H1 (cell line): ENCODE measurements at regions not wholly inside any gene's neighbourhood (a gene's known extent, or its start where the extent isn't known, plus 50 kb on each side); places are given as distances from the start of the nearest gene placed in this dataset.

ENCODE experiments used
- CTCF ChIA-PET: fragments of 300-600 bp; sonication (Branson Sonifier 250); formaldehyde crosslinking; loops from one replicate; lab custom pipeline; 2021; ENCODE audit not compliant: partially characterized antibody; lab: Charles Lee
- POLR2A ChIA-PET: fragments of 300-600 bp; sonication (Branson Sonifier 250); formaldehyde crosslinking; loops from one replicate; lab custom pipeline; 2021; ENCODE audit warnings: inconsistent platforms; ENCODE audit not compliant: partially characterized antibody; lab: Charles Lee
- DNase-seq, 2 experiments: peaks; one replicate each; pipeline versions ENCODE4 v3.0.0 to v3.0.0-alpha.2; 2010 to 2022; ENCODE audit warnings: low spot score in 2 of 2, low read depth in 1 of 2, mixed read lengths in 1 of 2
- FAIRE-seq: peaks from 2 replicates; lab custom pipeline; 2011; peaks lifted over from hg19 to GRCh38; lab: Jason Lieb, UNC
- H2AFZ ChIP-seq: 2 replicates; pipeline ENCODE4 v1.8.1; 2012; ENCODE audit warnings: low read length, inconsistent platforms
- H2AK5ac ChIP-seq: 2 replicates; pipeline ENCODE4 v1.6.1; 2013; ENCODE audit warnings: low read depth, low read length
- H2BK120ac ChIP-seq: replicated peaks from 2 replicates; pipeline ENCODE3; 2013; ENCODE audit warnings: low read depth, low read length, inconsistent platforms
- H2BK12ac ChIP-seq: 2 replicates; pipeline ENCODE4 v1.6.1; 2013; ENCODE audit warnings: low read depth, low read length
- H2BK15ac ChIP-seq: 2 replicates; pipeline ENCODE4 v1.6.1; 2013; ENCODE audit warnings: low read length
- H2BK20ac ChIP-seq: 2 replicates; pipeline ENCODE4 v1.6.1; 2013; ENCODE audit warnings: low read length
- H2BK5ac ChIP-seq: 2 replicates; pipeline ENCODE4 v1.6.1; 2013; ENCODE audit warnings: low read depth, low read length
- H3K14ac ChIP-seq: 2 replicates; pipeline ENCODE4 v1.6.1; 2013; ENCODE audit warnings: inconsistent platforms; ENCODE audit not compliant: insufficient read length
- H3K18ac ChIP-seq: 2 replicates; pipeline ENCODE4 v1.6.1; 2013; ENCODE audit warnings: low read length; ENCODE audit errors: extremely low read depth
- H3K23ac ChIP-seq: 2 replicates; pipeline ENCODE4 v1.6.1; 2013; ENCODE audit warnings: inconsistent platforms; ENCODE audit not compliant: insufficient read length
- H3K23me2 ChIP-seq: 2 replicates; pipeline ENCODE4 v1.6.1; 2013; ENCODE audit warnings: low read depth, low read length
- H3K27ac ChIP-seq: 2 replicates; pipeline ENCODE4 v1.6.1; 2011; ENCODE audit warnings: low read depth, low read length, inconsistent platforms
- H3K27me3 ChIP-seq, 4 experiments: replicated peaks in 1 of 4; 1 replicate in 1 of 4; 2 replicates in 3 of 4; pipeline versions ENCODE4 v1.6.1 to v1.8.1; 2011 to 2013; ENCODE audit warnings: low read length in 3 of 4, mild to moderate bottlenecking in 3 of 4, inconsistent platforms in 2 of 4, mixed read lengths in 2 of 4, moderate library complexity in 1 of 4; ENCODE audit not compliant: control insufficient read depth in 3 of 4, insufficient read depth in 3 of 4; ENCODE audit errors: extremely low read depth in 1 of 4
- H3K36me3 ChIP-seq, 4 experiments: 2 replicates each; pipeline versions ENCODE4 v1.6.1 to v1.8.1; 2011 to 2013; ENCODE audit warnings: mild to moderate bottlenecking in 4 of 4, low read length in 3 of 4, moderate library complexity in 2 of 4, control low read depth in 1 of 4, inconsistent platforms in 1 of 4; ENCODE audit not compliant: insufficient read depth in 4 of 4, control insufficient read depth in 2 of 4
- H3K4ac ChIP-seq: replicated peaks from 2 replicates; pipeline ENCODE3; 2013; ENCODE audit warnings: low read length, low read depth, mixed read lengths, inconsistent platforms; ENCODE audit not compliant: insufficient read length
- H3K4me1 ChIP-seq, 4 experiments: replicated peaks in 1 of 4; 1 replicate in 1 of 4; 2 replicates in 3 of 4; pipeline versions ENCODE4 v1.6.1 to v1.8.1; 2011 to 2013; ENCODE audit warnings: low read length in 3 of 4, inconsistent platforms in 2 of 4, mixed read lengths in 1 of 4; ENCODE audit not compliant: insufficient read depth in 4 of 4, control insufficient read depth in 3 of 4
- H3K4me2 ChIP-seq, 2 experiments: 2 replicates each; pipeline versions ENCODE4 v1.6.1 to v1.8.1; 2011 to 2013; ENCODE audit warnings: low read depth in 2 of 2, low read length in 2 of 2, control low read depth in 1 of 2, inconsistent platforms in 1 of 2, mild to moderate bottlenecking in 1 of 2; ENCODE audit not compliant: insufficient read depth in 1 of 2
- H3K4me3 ChIP-seq, 4 experiments: fragments of 200-600, 300-600 bp in 1 of 4; sonication (generic), shearing (Covaris generic), sonication (Bioruptor Twin) in 1 of 4; 2 replicates each; pipeline versions ENCODE4 v1.5.1 to v1.8.1; 2011 to 2016; ENCODE audit warnings: low read length in 4 of 4, low read depth in 3 of 4, control low read depth in 2 of 4, inconsistent platforms in 2 of 4, mild to moderate bottlenecking in 2 of 4, mixed read lengths in 1 of 4, moderate library complexity in 1 of 4; ENCODE audit not compliant: insufficient read depth in 2 of 4; ENCODE audit errors: extremely low read depth in 1 of 4
- H3K56ac ChIP-seq: replicated peaks from 2 replicates; pipeline ENCODE3; 2013; ENCODE audit warnings: low read depth, mild to moderate bottlenecking, mixed read lengths, low read length, inconsistent platforms; ENCODE audit not compliant: insufficient read length
- H3K79me1 ChIP-seq: 2 replicates; pipeline ENCODE4 v1.6.1; 2013; ENCODE audit warnings: low read depth, low read length, control low read depth
- H3K79me2 ChIP-seq, 2 experiments: 2 replicates each; pipeline versions ENCODE4 v1.6.1 to v1.8.1; 2012 to 2013; ENCODE audit warnings: low read length in 2 of 2, mild to moderate bottlenecking in 2 of 2, inconsistent platforms in 1 of 2; ENCODE audit not compliant: insufficient read depth in 2 of 2, control insufficient read depth in 1 of 2
- H3K9ac ChIP-seq, 4 experiments: replicated peaks in 1 of 4; 1 replicate in 1 of 4; 2 replicates in 3 of 4; pipeline versions ENCODE4 v1.6.1 to v1.8.1; 2011 to 2013; ENCODE audit warnings: low read depth in 3 of 4, low read length in 3 of 4, control low read depth in 2 of 4, mild to moderate bottlenecking in 2 of 4, moderate library complexity in 2 of 4, inconsistent platforms in 1 of 4; ENCODE audit errors: extremely low read depth in 1 of 4
- H3K9me3 ChIP-seq, 2 experiments: 2 replicates each; pipeline versions ENCODE4 v1.6.1 to v1.8.1; 2012 to 2013; ENCODE audit warnings: mild to moderate bottlenecking in 2 of 2, moderate library complexity in 2 of 2, control low read depth in 1 of 2, inconsistent platforms in 1 of 2, low read depth in 1 of 2, low read length in 1 of 2, mixed read lengths in 1 of 2; ENCODE audit not compliant: insufficient read depth in 2 of 2
- H4K20me1 ChIP-seq, 2 experiments: replicated peaks in 1 of 2; 2 replicates each; pipeline versions ENCODE3 to v1.8.1; 2011 to 2013; ENCODE audit warnings: inconsistent platforms in 2 of 2, low read length in 2 of 2, mild to moderate bottlenecking in 1 of 2; ENCODE audit not compliant: insufficient read depth in 2 of 2, control insufficient read depth in 1 of 2
- H4K5ac ChIP-seq: 2 replicates; pipeline ENCODE4 v1.6.1; 2013; ENCODE audit warnings: low read length, low read depth, mixed read lengths, inconsistent platforms; ENCODE audit not compliant: insufficient read length
- H4K8ac ChIP-seq: 2 replicates; pipeline ENCODE4 v1.8.0; 2013; ENCODE audit warnings: mild to moderate bottlenecking, moderate library complexity, low read length, inconsistent platforms; ENCODE audit not compliant: insufficient read depth; ENCODE audit errors: extremely low read depth
- H4K91ac ChIP-seq: replicated peaks from 2 replicates; pipeline ENCODE3; 2013; ENCODE audit warnings: low read length, mixed read lengths, inconsistent platforms; ENCODE audit not compliant: insufficient read length
- CEBPB ChIP-seq: IDR thresholded peaks from 2 replicates; pipeline ENCODE4 v1.6.1; 2012; ENCODE audit warnings: low read depth, low read length
- CHD1 ChIP-seq: IDR thresholded peaks from 2 replicates; pipeline ENCODE4 v1.6.1; 2012; ENCODE audit warnings: low read depth, low read length, improper control_type of control experiment
- CREB1 ChIP-seq: IDR thresholded peaks from 2 replicates; pipeline ENCODE4 v1.6.1; 2012; ENCODE audit warnings: inconsistent platforms
- EP300 ChIP-seq, 2 experiments: IDR thresholded peaks; 1 replicate in 1 of 2; 2 replicates in 1 of 2; pipeline ENCODE4 v1.6.1; 2011 to 2012; ENCODE audit warnings: low read depth in 2 of 2, low read length in 2 of 2, mild to moderate bottlenecking in 2 of 2, borderline replicate concordance in 1 of 2, inconsistent platforms in 1 of 2, moderate library complexity in 1 of 2
- JUN ChIP-seq: IDR thresholded peaks from 2 replicates; pipeline ENCODE4 v1.6.1; 2011; ENCODE audit warnings: low read depth, mild to moderate bottlenecking, improper control_type of control experiment, low read length
- MAX ChIP-seq: IDR thresholded peaks from 2 replicates; pipeline ENCODE4 v1.6.1; 2012; ENCODE audit warnings: inconsistent platforms
- SP1 ChIP-seq: IDR thresholded peaks from 2 replicates; pipeline ENCODE4 v1.6.1; 2011; ENCODE audit warnings: low read depth, low read length
- ZNF274 ChIP-seq: IDR thresholded peaks from 2 replicates; pipeline ENCODE4 v1.7.0; 2012; ENCODE audit warnings: low read length, borderline replicate concordance; ENCODE audit errors: extremely low read depth
- WGBS, 2 experiments: shearing (Covaris generic) in 1 of 2; methylation state at CpG; one replicate each; pipeline versions ENCODE4 v1.1.6 to v1.1.7; 2013 to 2015; ENCODE audit warnings: low lambda C conversion rate in 2 of 2, mixed read lengths in 2 of 2, inconsistent platforms in 1 of 2, low coverage in 1 of 2, missing lambda C conversion rate in 1 of 2; ENCODE audit not compliant: insufficient replicate concordance in 2 of 2, insufficient coverage in 1 of 2, insufficient read length in 1 of 2; ENCODE audit errors: extremely low coverage in 1 of 2, missing lambda C conversion rate in 1 of 2; 5-methylcytosine and 5-hydroxymethylcytosine counted together

GRCh38 chr1:24984300-24984699, 54.2 kb upstream of the RUNX3 start:
- no peak overlapping the region for H3K4ac ChIP-seq
- no peak overlapping the region for H2BK12ac ChIP-seq
- no peaks in the 10 kb centered on the region for H4K20me1 ChIP-seq
- H3K18ac ChIP-seq, result no peak overlapping the region
- H2AK5ac ChIP-seq, result no peak overlapping the region
- H3K27ac ChIP-seq, result no peak overlapping the region
- DNase-seq (no peak), FAIRE-seq (no peak)
- no peak overlapping the region for H3K23ac ChIP-seq
- H3K56ac ChIP-seq, result no peak overlapping the region
- no peak for TF ChIP-seq MAX
- TF ChIP-seq SP1, result no peak
- TF ChIP-seq EP300 (IDR thresholded peaks at IDR 0.05; ENCODE audit: borderline replicate concordance in 1 of 2, low read depth in 2 of 2, low read length in 2 of 2), result no peak
- no peak for TF ChIP-seq CEBPB
- no peak for TF ChIP-seq ZNF274
- TF ChIP-seq JUN, result no peak
- no peak for TF ChIP-seq CHD1
- no peak for TF ChIP-seq CREB1
- no peak overlapping the region for H3K4me3 ChIP-seq
- 0 out of 2 replicates have a peak overlapping the region, but pooled peaks have one; percentile 16 for H2BK5ac ChIP-seq
- no peak overlapping the region for H3K4me2 ChIP-seq
- H2AFZ ChIP-seq, result no peak overlapping the region
- 75% methylated on average over 2 of the region's 2 CpGs; no CpG with 5 or more reads in 1 of the 2 experiments for WGBS, 2 experiments
- ChIA-PET CTCF (interaction anchor here (1.1 to 1.5 kb wide), 2 partner anchors 10 to 54 kb away, joined by 5 read pairs; no protein-coding TSS in a partner anchor), POLR2A (no interaction called here)
- no peaks in the 10 kb centered on the region for H3K23me2 ChIP-seq
- no peak overlapping the region for H3K14ac ChIP-seq
- no peak overlapping the region for H4K5ac ChIP-seq
- no peaks in the 10 kb centered on the region for H3K4me1 ChIP-seq
- H2BK120ac ChIP-seq, result no peak overlapping the region
- no peak overlapping the region for H3K9ac ChIP-seq
- H3K36me3 ChIP-seq, result no peaks in the 10 kb centered on the region
- no peaks in the 10 kb centered on the region for H3K9me3 ChIP-seq
- H4K91ac ChIP-seq, result no peak overlapping the region
- no peak overlapping the region for H2BK20ac ChIP-seq
- no peaks in the 10 kb centered on the region for H3K79me2 ChIP-seq
- no peaks in the 10 kb centered on the region for H3K79me1 ChIP-seq
- H2BK15ac ChIP-seq, result no peak overlapping the region
- no peaks in the 10 kb centered on the region for H3K27me3 ChIP-seq
- peak overlapping the region; percentile 31; the same call in 1 of the 2 replicates for H4K8ac ChIP-seq
